Uterus (tissue), 2 donors: ENCODE measurements at regions not wholly inside any gene's neighbourhood (a gene's known extent, or its start where the extent isn't known, plus 50 kb on each side); places are given as distances from the start of the nearest gene placed in this dataset.

Experiments
- POLR2A ChIP-seq, 2 donors: fragments of 450-650 bp; IDR thresholded peaks; one replicate each; pipeline ENCODE4 v1.6.1; 2016; ENCODE audit warnings: antibody characterized with exemption in 2 of 2, mild to moderate bottlenecking in 1 of 2, moderate library complexity in 1 of 2
- TF ChIP-seq, protein P1 (sequence below), 4 experiments: fragments of 200-600 bp in 2 of 4; fragments of 450-650 bp in 2 of 4; sonication (generic) in 2 of 4; IDR thresholded peaks; one replicate each; pipeline ENCODE4 v1.5.1; 2016 to 2019; ENCODE audit warnings: antibody characterized with exemption in 4 of 4, mild to moderate bottlenecking in 2 of 4, moderate library complexity in 1 of 4

DNA sequence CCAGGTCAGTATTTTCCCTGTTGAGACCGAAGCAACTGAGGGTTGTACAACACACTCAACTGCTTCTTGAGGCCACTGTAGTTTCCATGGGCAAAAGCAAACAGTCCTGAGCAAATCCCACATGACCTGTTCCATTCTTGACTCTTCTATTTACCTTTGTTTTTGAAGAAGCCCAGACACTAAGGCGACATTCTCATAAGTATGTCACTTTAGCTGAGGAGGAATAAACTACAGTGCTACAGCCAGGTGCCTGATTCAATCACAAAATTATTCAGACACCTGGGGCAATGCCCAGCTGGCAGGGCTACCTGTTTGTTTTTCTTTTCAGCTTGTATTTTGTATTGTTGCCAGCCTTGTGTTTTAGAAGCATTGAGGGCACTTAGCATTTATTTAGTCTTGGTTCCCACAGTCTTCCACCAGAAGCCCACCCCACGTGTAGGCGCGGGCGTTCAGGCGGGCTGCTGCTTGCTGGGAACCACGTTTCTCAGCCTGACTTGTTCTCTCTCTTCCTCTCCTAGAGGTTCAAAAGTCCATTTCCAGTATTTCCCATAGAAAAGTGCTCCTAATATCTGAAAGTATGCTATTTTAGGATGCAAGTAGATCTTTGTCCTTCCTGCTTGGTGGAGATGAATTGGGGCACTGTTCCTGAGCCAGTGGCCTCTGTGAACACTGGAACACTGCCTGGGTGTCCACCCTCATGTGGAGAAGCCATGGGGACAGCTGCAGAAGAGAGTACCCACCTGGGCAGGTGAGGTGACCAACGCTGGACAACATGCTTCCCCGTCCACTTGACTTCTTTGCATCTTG, 99.0 kb upstream of the COPS8 start:
- TF ChIP-seq, protein P1, sequence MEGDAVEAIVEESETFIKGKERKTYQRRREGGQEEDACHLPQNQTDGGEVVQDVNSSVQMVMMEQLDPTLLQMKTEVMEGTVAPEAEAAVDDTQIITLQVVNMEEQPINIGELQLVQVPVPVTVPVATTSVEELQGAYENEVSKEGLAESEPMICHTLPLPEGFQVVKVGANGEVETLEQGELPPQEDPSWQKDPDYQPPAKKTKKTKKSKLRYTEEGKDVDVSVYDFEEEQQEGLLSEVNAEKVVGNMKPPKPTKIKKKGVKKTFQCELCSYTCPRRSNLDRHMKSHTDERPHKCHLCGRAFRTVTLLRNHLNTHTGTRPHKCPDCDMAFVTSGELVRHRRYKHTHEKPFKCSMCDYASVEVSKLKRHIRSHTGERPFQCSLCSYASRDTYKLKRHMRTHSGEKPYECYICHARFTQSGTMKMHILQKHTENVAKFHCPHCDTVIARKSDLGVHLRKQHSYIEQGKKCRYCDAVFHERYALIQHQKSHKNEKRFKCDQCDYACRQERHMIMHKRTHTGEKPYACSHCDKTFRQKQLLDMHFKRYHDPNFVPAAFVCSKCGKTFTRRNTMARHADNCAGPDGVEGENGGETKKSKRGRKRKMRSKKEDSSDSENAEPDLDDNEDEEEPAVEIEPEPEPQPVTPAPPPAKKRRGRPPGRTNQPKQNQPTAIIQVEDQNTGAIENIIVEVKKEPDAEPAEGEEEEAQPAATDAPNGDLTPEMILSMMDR (IDR thresholded peaks at IDR 0.05) = no peak
- TF ChIP-seq POLR2A (IDR thresholded peaks at IDR 0.05) = no peak
